Left ventricle myocardium inferior (tissue), 1 donor: ENCODE measurements at regions not wholly inside any gene's neighbourhood (a gene's known extent, or its start where the extent isn't known, plus 50 kb on each side); places are given as distances from the start of the nearest gene placed in this dataset.

Experiments used
- DNase-seq: peaks from one replicate; pipeline ENCODE4 v3.0.0-alpha.2; 2020
- H3K27ac ChIP-seq: fragments of 200-600 bp; replicated peaks from 2 replicates; pipeline ENCODE4 v1.8.0; 2021
- H3K27me3 ChIP-seq: fragments of 200-600 bp; 2 replicates; pipeline ENCODE4 v1.8.0; 2021; ENCODE audit warnings: low read depth
- H3K36me3 ChIP-seq: fragments of 200-600 bp; 2 replicates; pipeline ENCODE4 v1.8.0; 2021
- H3K4me1 ChIP-seq: fragments of 200-600 bp; 2 replicates; pipeline ENCODE4 v1.8.0; 2021
- H3K4me3 ChIP-seq: fragments of 200-600 bp; 2 replicates; pipeline ENCODE4 v1.8.0; 2021; ENCODE audit warnings: mild to moderate bottlenecking, moderate library complexity
- H3K9me3 ChIP-seq: fragments of 200-600 bp; replicated peaks from 2 replicates; pipeline ENCODE4 v1.8.0; 2021
- CTCF ChIP-seq: fragments of 200-600 bp; IDR thresholded peaks from 2 replicates; pipeline ENCODE4 v1.8.0; 2021; ENCODE audit warnings: antibody characterized with exemption, mild to moderate bottlenecking, borderline replicate concordance
- intact Hi-C: fragments of 100-400 bp; cut with micrococcal nuclease; formaldehyde crosslinking; loops from one replicate; pipeline ENCODE4 v1.11.0; 2022
- donor health status: DM: no; HTN: yes; CAD: no; lungs with severe emphysema.

DNA sequence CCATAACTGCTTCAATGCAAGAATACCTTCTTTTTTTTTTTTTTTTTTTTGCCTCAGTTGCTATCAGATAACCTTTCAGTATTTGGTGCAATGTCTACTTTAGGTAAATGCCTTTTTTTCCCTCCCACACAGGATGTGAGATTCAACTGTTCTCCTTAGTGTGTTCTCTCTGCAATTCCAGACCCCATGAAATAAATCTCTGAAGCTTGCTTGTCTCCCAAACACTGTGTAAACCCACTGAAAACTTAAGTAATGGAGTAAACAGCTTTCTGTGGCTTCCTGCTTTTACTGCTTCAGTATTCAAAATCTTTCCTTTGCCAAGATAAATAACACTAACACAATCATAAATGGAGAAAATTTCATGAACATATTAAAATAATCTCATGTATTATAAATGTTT lies 55.8 kb upstream of the CLEC14A start:
- H3K27ac ChIP-seq: peak overlapping the region; percentile 72
- DNase-seq: no peak
- no peaks in the 10 kb centered on the region for H3K36me3 ChIP-seq
- TF ChIP-seq CTCF: no peak
- H3K4me3 ChIP-seq: no peak overlapping the region
- H3K9me3 ChIP-seq: no peaks in the 10 kb centered on the region
- H3K4me1 ChIP-seq: peaks cover 30% of the 10 kb centered on the region
- intact Hi-C loops: no loop called here
- no peaks in the 10 kb centered on the region for H3K27me3 ChIP-seq

- TF ChIP-seq CTCF: no peak
- Histone ChIP-seq H3K4me3 (peak overlapping the region; percentile 3), H3K27me3 (no peaks in the 10 kb centered on the region), H3K9me3 (peaks cover 6% of the 10 kb centered on the region), H3K27ac (peak overlapping the region; percentile 72), H3K36me3 (no peaks in the 10 kb centered on the region), H3K4me1 (peaks cover 30% of the 10 kb centered on the region)
- DNase-seq: no peak
- intact Hi-C loops: no loop called here
Observed at GRCh38 chr14:38310420-38310995, 54.6 kb upstream of the CLEC14A start.

DNA sequence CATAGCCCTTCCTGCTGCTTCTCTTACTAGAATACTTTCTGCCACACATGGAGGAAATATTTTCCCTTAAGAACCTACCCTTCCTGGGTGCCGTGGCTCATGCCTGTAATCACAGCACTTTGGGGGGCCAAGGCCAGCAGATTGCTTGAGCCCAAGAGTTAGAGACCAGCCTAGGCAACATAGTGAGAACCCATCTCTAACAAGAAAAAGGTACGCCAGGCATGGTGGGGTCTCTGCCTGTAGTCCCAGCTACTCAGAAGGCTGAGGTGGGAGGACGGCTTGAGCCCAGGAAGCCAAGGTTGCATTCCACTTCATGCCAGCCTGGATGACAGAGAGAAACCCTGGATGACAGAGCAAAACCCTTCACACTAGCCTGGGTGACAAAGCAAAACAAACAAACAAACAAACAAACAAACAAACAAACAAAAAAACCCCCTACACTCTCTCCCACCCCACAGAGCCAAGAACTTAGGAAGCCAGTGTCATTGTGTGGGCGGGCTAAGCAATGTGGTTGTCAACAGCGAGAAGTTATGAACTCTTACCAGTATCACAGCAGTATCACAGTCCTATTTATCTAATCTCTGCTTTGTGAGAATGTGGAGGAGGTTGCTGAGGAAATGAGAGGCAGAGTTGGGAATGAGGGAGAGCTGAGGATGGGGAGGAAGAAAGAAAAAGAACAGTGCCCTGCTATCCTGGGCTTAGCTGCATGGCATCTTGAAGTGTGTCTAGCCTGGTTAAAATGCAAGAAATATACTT lies 53.8 kb upstream of the CLEC14A start:
- Histone ChIP-seq H3K36me3 (no peaks in the 10 kb centered on the region), H3K27ac (peak overlapping the region; percentile 72), H3K4me1 (peaks cover 30% of the 10 kb centered on the region), H3K27me3 (no peaks in the 10 kb centered on the region), H3K4me3 (no peak overlapping the region), H3K9me3 (peaks cover 14% of the 10 kb centered on the region)
- intact Hi-C loops: no loop called here
- no peak for DNase-seq
- no peak for TF ChIP-seq CTCF
